ENCODE measurements at regions not wholly inside any gene's neighbourhood (a gene's known extent, or its start where the extent isn't known, plus 50 kb on each side); places are given as distances from the start of the nearest gene placed in this dataset.

DNA sequence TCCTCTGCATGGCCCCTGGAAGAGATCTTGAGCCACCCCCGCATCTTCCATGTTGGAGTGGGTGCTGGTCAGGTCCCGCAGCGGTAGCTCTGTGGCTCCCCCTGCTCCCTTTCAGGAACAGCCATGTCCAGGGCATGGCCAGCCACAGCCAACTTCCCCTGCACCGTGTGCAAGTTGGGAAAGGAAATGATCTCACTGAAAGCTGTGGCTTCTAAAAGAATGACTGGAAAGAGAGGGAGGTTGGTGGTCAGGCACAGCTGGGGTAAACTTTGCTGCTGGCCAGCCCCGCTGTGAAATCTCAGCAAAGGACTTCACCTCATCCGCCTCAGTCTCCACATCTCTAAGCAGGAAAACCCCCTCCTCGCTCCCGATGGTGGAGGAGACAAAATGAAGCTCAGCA is 153.6 kb upstream of the CST7 start:
- H3K4me1 ChIP-seq (ENCODE audit: control insufficient read depth, insufficient read depth, low read length) = no peaks in the 10 kb centered on the region
- no peak overlapping the region for H2BK120ac ChIP-seq (ENCODE audit: low read depth, low read length)
- H2BK20ac ChIP-seq (ENCODE audit: low read depth, low read length) = no peak overlapping the region
- TF ChIP-seq SMC3 (IDR thresholded peaks at IDR 0.05; ENCODE audit: low read depth, low read length) (no peak), MAZ (IDR thresholded peaks at IDR 0.05; ENCODE audit: borderline replicate concordance, low read depth, low read length) (no peak), RCOR1 (IDR thresholded peaks at IDR 0.05; ENCODE audit: insufficient replicate concordance, low read length) (no peak), RAD21 (IDR thresholded peaks at IDR 0.05; ENCODE audit: low read length) (no peak), NFE2L2 (IDR thresholded peaks at IDR 0.05; ENCODE audit: low read depth, low read length) (no peak), MXI1 (IDR thresholded peaks at IDR 0.05; ENCODE audit: borderline replicate concordance, low read depth, low read length) (no peak), BHLHE40 (IDR thresholded peaks at IDR 0.05; ENCODE audit: low read depth, low read length) (no peak)
- DNase-seq (peak; percentile 1), ATAC-seq (ENCODE audit: low read depth) (no peak)
- H3K4me2 ChIP-seq (ENCODE audit: low read depth, low read length) = no peak overlapping the region
- no peak overlapping the region for H2AK5ac ChIP-seq (ENCODE audit: low read depth, low read length)
- no peak overlapping the region for H2AK9ac ChIP-seq (replicated peaks; ENCODE audit: low read depth, low read length, poor library complexity)
- no peak overlapping the region for H3K18ac ChIP-seq (ENCODE audit: low read depth, low read length)
- H3K36me3 ChIP-seq (ENCODE audit: control insufficient read depth, insufficient read depth, low read length) = no peaks in the 10 kb centered on the region
- no peak overlapping the region for H2BK5ac ChIP-seq (ENCODE audit: low read depth, low read length, poor library complexity, severe bottlenecking)
- no peaks in the 10 kb centered on the region for H3K9me1 ChIP-seq (ENCODE audit: insufficient read depth, low read length)
- no peaks in the 10 kb centered on the region for H3K79me1 ChIP-seq (ENCODE audit: low read depth in 1 of 2, low read length in 2 of 2)
- no peak overlapping the region for H3K4me3 ChIP-seq (ENCODE audit: insufficient read depth, low read depth, low read length)
- H3K9me3 ChIP-seq (ENCODE audit: control insufficient read depth, insufficient read depth, low read length) = no peaks in the 10 kb centered on the region
- in situ Hi-C loops (cut with MboI; ENCODE audit: low sequenced_read_pairs) (loop anchor here (10.0 kb wide), 1 partner anchor 641 kb away; no protein-coding TSS in a partner anchor), intact Hi-C loops (cut with micrococcal nuclease) (no loop called here), dilution Hi-C loops (cut with HindIII; ENCODE audit: low sequenced_read_pairs, unreplicated experiment) (no loop called here)
- no peak overlapping the region for H4K5ac ChIP-seq (ENCODE audit: low read depth, low read length)
- no peak overlapping the region for H3K23ac ChIP-seq (ENCODE audit: low read depth, low read length)
- no peak overlapping the region for H3K56ac ChIP-seq (ENCODE audit: extremely low read depth, insufficient read depth, low read length)
- peaks cover 9% of the 10 kb centered on the region for H3K27me3 ChIP-seq (ENCODE audit: control insufficient read depth, insufficient read depth, low read length)
- H2AFZ ChIP-seq (replicated peaks; ENCODE audit: low read length, poor library complexity) = no peak overlapping the region
- H4K8ac ChIP-seq (ENCODE audit: low read depth in 2 of 2, low read length in 2 of 2) = no peak overlapping the region
- H2BK15ac ChIP-seq (ENCODE audit: low read depth, low read length) = no peak overlapping the region
- H4K91ac ChIP-seq (ENCODE audit: insufficient read depth, low read depth, low read length) = no peak overlapping the region
- ChIA-PET POLR2A (ENCODE audit: unreplicated experiment) (no interaction called here), CTCF (no interaction called here)
- no TSS peak for BruUV-seq (replicated peaks)
- no peak overlapping the region for H3K9ac ChIP-seq (ENCODE audit: low read depth, low read length)
- H3K27ac ChIP-seq (ENCODE audit: insufficient read depth, low read length) = no peak overlapping the region
- no peak overlapping the region for H3K14ac ChIP-seq (replicated peaks; ENCODE audit: low read depth, low read length)
- no CpG with 5 or more reads among the region's 8 CpGs for WGBS, 2 experiments (ENCODE audit: extremely low coverage in 2 of 2, insufficient read length in 1 of 2)
- H3K4ac ChIP-seq (ENCODE audit: low read depth, low read length) = no peak overlapping the region
- no peaks in the 10 kb centered on the region for H4K20me1 ChIP-seq (ENCODE audit: insufficient read depth, low read length)
